Glutamatergic neuron (in vitro differentiated cells): ENCODE measurements at regions not wholly inside any gene's neighbourhood (a gene's known extent, or its start where the extent isn't known, plus 50 kb on each side); places are given as distances from the start of the nearest gene placed in this dataset.

ENCODE experiments used
- DNase-seq: peaks from one replicate; pipeline ENCODE4 v3.0.0; 2022
- H3K27ac Mint-ChIP-seq: one replicate; pipeline ENCODE4 v1.8.0; 2020; ENCODE audit warnings: mild to moderate bottlenecking, mixed read lengths, inconsistent platforms; ENCODE audit not compliant: unreplicated experiment
- H3K27me3 Mint-ChIP-seq: one replicate; pipeline ENCODE4 v1.8.0; 2020; ENCODE audit warnings: mild to moderate bottlenecking, moderate library complexity, mixed read lengths, inconsistent platforms; ENCODE audit not compliant: unreplicated experiment
- H3K36me3 Mint-ChIP-seq: one replicate; pipeline ENCODE4 v1.8.0; 2020; ENCODE audit warnings: mild to moderate bottlenecking, mixed read lengths, inconsistent platforms; ENCODE audit not compliant: unreplicated experiment
- H3K4me1 Mint-ChIP-seq: one replicate; pipeline ENCODE4 v1.8.0; 2020; ENCODE audit warnings: mild to moderate bottlenecking, low read depth, mixed read lengths, inconsistent platforms; ENCODE audit not compliant: unreplicated experiment
- H3K4me3 Mint-ChIP-seq: one replicate; pipeline ENCODE4 v1.8.0; 2020; ENCODE audit warnings: mild to moderate bottlenecking, mixed read lengths, inconsistent platforms; ENCODE audit not compliant: unreplicated experiment
- H3K9me3 Mint-ChIP-seq: one replicate; pipeline ENCODE4 v1.8.0; 2020; ENCODE audit warnings: mild to moderate bottlenecking, moderate library complexity, mixed read lengths, inconsistent platforms; ENCODE audit not compliant: unreplicated experiment
- CTCF ChIP-seq: fragments of 200-600 bp; sonication (generic); IDR thresholded peaks from one replicate; pipeline ENCODE4 v1.5.0; 2021; ENCODE audit not compliant: partially characterized antibody, unreplicated experiment

- H3K27ac Mint-ChIP-seq: peak overlapping the region; percentile 93
- no peaks in the 10 kb centered on the region for H3K36me3 Mint-ChIP-seq
- peak overlapping the region; percentile 47 for H3K4me3 Mint-ChIP-seq
- H3K27me3 Mint-ChIP-seq: peaks cover 5% of the 10 kb centered on the region
- TF ChIP-seq CTCF: no peak
- DNase-seq: no peak
- peaks cover 48% of the 10 kb centered on the region for H3K4me1 Mint-ChIP-seq
- peaks cover 8% of the 10 kb centered on the region for H3K9me3 Mint-ChIP-seq
Measured at GRCh38 chr7:15845868-15846267, 159.4 kb upstream of the MEOX2 start.

- peak overlapping the region; percentile 47 for H3K4me3 Mint-ChIP-seq
- DNase-seq: no peak
- peaks cover 47% of the 10 kb centered on the region for H3K4me1 Mint-ChIP-seq
- H3K27me3 Mint-ChIP-seq: peaks cover 5% of the 10 kb centered on the region
- peaks cover 8% of the 10 kb centered on the region for H3K9me3 Mint-ChIP-seq
- no peaks in the 10 kb centered on the region for H3K36me3 Mint-ChIP-seq
- H3K27ac Mint-ChIP-seq: peak overlapping the region; percentile 93
- TF ChIP-seq CTCF: no peak
Measured at GRCh38 chr7:15845461-15845860, 159.0 kb upstream of the MEOX2 start.

- Mint-ChIP-seq H3K36me3 (no peaks in the 10 kb centered on the region), H3K9me3 (peaks cover 8% of the 10 kb centered on the region), H3K4me3 (peak overlapping the region; percentile 79), H3K27me3 (peaks cover 6% of the 10 kb centered on the region), H3K4me1 (peaks cover 51% of the 10 kb centered on the region), H3K27ac (peak overlapping the region; percentile 96)
- peak; percentile 81 for DNase-seq
- TF ChIP-seq CTCF: no peak
Measured at GRCh38 chr7:15839416-15840100, 153.1 kb upstream of the MEOX2 start.

- H3K36me3 Mint-ChIP-seq: no peaks in the 10 kb centered on the region
- H3K4me3 Mint-ChIP-seq: peak overlapping the region; percentile 49
Measured at GRCh38 chr7:15838265-15838664, 151.8 kb upstream of the MEOX2 start.

More at GRCh38 chr7:15838265-15838664, 151.8 kb upstream of the MEOX2 start:
- DNase-seq: no peak
- no peak for TF ChIP-seq CTCF
- peak overlapping the region; percentile 83 for H3K27ac Mint-ChIP-seq
- peaks cover 52% of the 10 kb centered on the region for H3K4me1 Mint-ChIP-seq
- peaks cover 6% of the 10 kb centered on the region for H3K27me3 Mint-ChIP-seq
- H3K9me3 Mint-ChIP-seq: peaks cover 8% of the 10 kb centered on the region
